GM21576 (cell line): ENCODE measurements at regions not wholly inside any gene's neighbourhood (a gene's known extent, or its start where the extent isn't known, plus 50 kb on each side); places are given as distances from the start of the nearest gene placed in this dataset.
"Not testable (repeated sequence)": the region's sequence is repeated elsewhere in the genome, so short reads cannot be mapped to it uniquely, and the experiment has no call there.

Experiments
- ATAC-seq: cut with Tn5 transposase; IDR thresholded peaks from one replicate; pipeline ENCODE4 v1.9.1; 2021; ENCODE audit warnings: mild to moderate bottlenecking, moderate library complexity; ENCODE audit not compliant: unreplicated experiment

DNA sequence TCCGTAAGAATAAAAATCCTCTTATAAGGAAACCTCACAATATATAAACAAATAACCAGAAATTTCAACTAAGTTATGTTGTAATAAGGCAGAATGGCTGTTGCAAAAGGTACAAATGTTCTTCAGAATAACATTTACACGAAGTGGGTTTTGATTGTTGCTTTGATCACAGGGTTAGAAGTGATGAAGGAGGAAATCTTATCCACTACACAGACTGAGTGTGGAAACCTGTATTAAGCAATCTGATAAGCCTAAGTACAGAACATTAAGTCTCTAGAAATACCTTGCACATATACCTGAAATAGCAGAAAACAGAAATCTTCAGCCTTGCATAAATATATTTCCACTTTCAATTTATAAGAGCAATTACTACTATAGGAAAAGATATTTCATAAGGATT lies 251.9 kb downstream of the ETV1 start:
- ATAC-seq, result no peak

DNA sequence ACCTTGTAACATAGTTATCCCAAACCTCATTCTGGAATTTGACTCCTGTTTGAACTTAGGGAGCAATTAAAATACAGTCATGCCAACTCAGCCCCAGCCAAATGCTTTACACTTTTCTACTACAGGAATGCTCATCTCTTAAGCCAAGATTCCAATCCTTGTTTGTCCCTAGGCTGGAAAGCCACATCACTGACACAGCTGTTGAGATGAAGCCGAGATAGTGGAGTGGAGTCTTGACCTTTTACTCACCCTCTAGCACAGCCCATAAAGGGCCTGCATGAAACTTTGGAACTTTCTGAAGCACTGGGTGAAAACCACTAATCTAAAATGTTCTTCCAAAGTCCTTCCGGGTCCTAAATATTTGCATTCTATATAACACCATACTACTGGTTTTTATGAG lies 247.3 kb downstream of the ETV1 start:
- ATAC-seq, result no peak

- no peak for ATAC-seq
Observed at GRCh38 chr7:13742811-13743210, 246.7 kb downstream of the ETV1 start.

- no peak for ATAC-seq
Observed at GRCh38 chr7:13743226-13743625, 246.2 kb downstream of the ETV1 start.

DNA sequence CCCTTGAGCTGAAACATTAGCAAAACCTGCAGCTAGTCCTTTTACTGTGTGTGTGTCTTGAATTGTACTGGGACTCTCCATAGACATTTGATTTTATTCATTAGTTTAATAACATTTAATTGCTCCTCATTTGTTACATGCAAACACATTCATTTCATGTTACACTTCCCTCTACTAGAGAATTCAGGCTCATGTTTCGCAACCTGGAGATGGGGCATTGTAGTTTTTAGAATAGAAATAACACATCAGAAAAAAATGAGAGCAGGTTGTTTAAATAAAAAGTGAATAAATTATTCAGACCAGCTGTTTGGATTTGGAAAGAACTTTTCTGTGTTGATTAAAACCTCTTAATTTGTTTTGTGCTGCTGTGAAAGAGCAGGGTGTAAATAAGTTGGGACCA lies 243.9 kb downstream of the ETV1 start:
- no peak for ATAC-seq

DNA sequence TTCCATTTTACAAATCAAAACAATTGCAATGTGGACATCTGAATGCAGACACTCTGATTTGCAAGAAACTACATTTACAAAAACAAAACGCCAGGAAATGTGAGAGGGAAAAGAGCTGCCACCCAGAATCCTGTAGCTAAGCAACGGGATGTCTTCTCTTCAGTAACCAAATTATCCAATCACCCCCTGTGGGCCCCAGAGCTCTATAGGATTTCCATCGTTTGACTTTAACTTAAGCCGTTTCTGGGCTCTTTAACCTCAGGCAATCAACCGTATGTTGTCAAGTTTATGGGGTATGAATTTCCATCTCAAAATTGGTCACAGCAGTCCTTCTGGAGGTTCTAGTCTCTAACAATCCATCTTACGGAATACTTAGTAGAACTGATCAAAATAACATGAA lies 240.5 kb downstream of the ETV1 start:
- ATAC-seq, result no peak

DNA sequence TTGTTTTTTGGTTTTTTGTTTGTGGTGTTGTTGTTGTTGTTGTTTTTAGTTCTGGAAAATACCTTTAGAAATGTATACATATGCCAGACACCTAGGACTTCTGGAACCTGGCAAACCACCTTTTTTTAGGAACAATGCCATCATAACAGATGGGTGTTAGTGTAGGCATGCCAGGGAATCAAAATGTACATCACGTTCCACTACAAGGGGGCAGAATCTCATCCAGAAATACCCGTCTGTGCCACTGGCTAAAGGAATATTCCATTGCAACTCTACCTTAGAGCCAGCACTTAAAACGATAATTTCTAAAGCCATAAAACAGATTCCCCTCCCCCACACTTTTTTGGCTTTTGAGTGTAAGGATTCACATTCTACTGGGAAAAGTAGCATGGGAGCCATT lies 239.8 kb downstream of the ETV1 start:
- no peak for ATAC-seq

DNA sequence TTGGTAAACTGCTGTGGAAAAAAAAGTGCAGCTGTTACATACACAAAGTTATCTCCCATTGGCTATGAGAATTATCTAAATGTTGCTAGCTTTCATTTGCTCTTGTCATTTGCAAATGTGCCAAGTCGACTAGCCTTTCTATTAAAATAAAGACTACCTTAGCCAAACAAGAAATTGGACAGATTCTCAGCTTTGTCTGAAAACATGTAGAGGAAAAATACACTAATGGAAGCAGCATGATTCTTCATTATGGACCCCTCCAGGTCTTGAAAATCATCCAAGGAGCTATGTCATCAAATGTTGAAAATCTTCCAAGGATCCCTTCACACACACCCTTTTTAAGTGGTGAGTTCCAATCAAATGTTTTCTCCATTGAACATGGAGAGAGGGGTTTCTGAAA lies 237.7 kb downstream of the ETV1 start:
- ATAC-seq, result no peak

DNA sequence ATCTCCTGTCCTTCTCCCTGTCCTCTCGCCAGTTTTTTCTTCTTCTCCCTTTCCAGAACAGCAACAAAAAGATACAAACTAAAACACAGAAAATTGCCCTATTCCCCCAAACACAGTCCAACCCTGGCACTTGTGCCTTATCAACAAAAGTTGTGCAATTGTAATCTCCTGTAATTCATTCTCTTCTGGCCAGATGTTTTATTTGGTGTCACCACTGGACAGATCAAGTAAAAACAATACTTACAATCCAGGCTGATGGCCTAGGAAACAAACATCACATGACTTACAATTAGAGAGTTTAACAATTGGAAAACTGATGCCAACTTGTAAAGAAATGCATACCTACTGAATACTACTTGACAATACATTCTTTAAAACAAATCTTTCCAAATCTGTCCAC lies 231.6 kb downstream of the ETV1 start:
- no peak for ATAC-seq

DNA sequence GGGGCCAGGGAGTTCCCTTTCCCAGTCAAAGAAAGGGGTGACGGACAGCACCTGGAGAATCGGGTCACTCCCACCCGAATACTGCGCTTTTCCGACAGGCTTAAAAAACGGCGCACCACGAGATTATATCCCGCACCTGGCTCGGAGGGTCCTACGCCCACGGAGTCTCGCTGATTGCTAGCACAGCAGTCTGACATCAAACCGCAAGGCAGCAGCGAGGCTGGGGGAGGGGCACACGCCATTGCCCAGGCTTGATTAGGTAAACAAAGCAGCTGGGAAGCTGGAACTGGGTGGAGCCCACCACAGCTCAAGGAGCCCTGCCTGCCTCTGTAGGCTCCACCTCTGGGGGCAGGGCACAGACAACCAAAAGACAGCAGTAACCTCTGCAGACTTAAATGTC lies 223.6 kb downstream of the ETV1 start:
- ATAC-seq, result not testable (repeated sequence)

GRCh38 chr7:13770305-13770704 lies 219.2 kb downstream of the ETV1 start:
- no peak for ATAC-seq

- ATAC-seq, result no peak
Observed at GRCh38 chr7:13774976-13775375, 214.5 kb downstream of the ETV1 start.

- ATAC-seq, result no peak
Observed at GRCh38 chr7:13777242-13777641, 212.2 kb downstream of the ETV1 start.

- ATAC-seq, result no peak
Observed at GRCh38 chr7:13778967-13779366, 210.5 kb downstream of the ETV1 start.

DNA sequence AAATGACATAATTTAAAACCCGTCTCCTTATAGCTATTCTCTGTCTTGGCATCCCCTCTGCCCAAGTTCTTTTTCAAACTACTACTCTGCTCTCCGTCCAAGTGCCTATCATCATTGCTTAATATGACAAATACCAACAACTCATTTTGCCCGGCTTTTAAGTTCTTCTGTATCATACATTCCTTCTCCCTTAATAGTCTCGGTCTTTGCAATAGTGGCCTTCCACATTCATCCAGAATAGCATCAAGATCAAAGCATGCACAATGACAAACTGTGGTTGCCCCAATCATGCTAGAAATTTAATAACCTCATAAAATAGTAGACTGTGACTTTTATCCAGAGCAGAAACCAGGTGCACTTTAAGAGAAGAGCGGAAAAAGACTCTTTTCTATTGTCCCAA lies 198.9 kb downstream of the ETV1 start:
- no peak for ATAC-seq

GRCh38 chr7:13792208-13792607 lies 197.3 kb downstream of the ETV1 start:
- ATAC-seq, result no peak

DNA sequence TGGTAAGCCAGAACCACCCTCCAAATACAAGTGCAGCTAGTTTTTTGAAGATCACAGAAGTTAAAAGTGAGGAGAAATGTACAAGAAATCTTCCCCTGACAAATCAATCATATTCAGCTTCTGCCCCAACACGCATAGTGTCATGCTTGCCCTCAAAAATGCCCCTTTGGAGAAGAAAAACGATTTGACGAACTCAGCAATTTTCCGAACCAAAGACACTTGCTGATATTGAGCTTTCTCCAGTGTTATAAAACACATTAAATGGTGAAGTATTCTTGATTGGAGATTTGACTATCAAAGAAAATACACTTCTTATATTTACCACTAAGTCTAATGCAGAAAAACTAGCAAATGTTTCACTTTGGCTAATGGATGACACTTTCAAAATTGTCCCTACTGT lies 195.5 kb downstream of the ETV1 start:
- no peak for ATAC-seq

DNA sequence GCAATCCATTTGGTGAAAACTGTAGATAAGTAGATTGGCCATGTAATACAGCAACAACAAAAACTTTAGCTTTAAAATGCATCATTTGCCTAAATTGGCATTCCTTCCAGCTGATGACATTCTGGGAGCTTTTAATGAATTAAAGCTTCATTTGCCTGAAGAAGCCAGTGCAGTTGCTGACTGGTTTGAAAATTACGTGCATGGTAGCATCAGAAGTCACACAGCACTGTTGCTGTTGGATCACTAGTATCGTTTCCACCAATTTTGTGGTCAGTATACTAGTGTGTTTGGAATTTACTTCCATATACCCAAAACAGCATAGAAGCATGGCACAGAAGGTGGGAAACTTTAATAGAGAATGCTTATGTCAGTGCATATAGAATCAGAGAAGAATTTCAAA lies 194.9 kb downstream of the ETV1 start:
- no peak for ATAC-seq

DNA sequence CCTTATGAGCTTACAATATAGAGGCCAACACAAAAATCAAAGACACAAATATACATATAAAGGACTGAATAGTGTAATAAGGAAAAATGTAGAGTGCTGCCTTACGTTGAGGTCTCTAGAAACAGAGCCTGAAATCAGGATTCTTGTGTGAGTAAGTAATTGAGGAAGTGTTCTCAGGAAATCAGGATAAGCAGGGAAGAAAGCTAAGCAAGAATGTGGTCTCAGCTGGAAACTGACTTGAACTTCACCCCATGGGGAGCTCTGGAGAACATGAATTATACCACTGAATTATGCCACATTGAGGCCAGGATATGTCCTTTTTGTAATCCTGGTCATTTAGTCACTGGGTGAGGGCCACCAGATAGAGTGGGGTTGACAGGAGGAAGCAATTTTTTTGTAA lies 191.9 kb downstream of the ETV1 start:
- no peak for ATAC-seq

DNA sequence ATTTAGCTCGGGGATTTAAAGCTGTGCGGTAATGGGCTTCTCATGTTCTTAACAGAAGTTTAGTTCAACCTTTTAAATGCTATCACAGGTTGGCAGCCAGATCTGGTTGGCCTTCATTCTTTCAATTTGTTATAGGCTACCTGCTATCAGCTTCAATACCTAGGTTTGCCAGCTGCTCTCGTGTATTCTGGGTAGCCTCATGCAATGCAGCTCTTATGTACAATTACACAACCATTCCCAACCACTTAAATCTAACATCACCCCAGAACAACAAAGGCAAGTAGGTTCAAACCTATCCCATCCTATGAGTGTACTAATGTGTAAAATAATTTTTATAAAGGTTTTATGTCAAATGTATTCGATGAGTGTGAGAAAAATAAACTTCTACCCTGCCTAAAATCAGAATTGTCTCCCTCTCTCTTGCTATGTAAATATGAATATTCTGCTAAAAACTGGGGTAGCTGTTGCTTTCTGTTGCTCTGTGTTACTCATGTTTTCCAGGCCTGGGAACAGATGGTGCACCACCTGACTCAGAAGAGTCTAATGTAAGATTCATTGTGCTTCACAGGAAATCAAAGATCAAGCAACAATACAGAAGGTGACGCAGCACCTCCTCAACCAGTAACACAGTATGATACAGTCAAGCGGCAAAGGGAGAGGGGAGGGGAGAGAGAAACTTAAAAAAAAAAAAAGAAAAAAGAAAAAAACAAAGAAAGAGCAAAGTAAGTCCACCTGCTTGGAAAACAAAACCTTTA lies 188.6 kb downstream of the ETV1 start:
- ATAC-seq, result no peak

DNA sequence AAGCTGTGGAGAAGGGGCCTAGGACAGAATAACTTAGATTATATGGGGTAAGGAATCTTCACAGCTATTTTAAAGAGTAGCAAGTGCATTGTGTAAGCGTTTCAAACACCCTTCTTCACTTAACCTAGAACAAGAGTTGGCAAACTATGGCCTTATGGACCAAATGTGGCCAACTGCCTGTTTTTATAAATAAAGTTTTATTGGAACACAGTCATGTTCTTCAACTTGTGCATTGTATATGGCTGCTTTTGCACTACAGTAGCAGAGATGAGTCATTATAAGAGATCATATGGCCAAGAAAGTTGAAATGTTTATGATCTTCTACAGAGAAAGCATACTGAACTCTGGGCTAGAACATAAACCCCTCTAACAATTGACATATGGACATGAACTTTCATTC lies 187.8 kb downstream of the ETV1 start:
- no peak for ATAC-seq

- no peak for ATAC-seq
Observed at GRCh38 chr7:13802651-13803050, 186.8 kb downstream of the ETV1 start.

DNA sequence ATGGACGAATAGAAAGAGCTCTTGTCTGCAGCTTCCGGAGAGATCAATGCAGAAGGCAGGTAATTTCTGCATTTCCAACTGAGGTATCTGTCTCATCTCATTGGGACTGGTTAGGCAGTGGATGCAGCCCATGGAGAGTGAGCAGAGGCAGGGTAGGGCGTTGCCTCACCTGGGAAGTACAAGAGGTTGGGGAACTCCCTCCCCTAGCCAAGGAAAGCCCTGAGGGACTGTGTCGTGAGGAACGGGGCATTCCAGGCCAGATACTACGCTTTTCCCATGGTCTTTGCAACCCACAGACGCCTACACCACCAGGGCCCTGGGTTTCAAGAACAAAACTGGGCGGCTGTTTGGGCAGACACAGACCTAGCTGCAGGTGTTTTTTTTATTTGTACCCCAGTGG lies 186.3 kb downstream of the ETV1 start:
- ATAC-seq, result no peak
